OCI-LY3 (cell line): ENCODE measurements at regions not wholly inside any gene's neighbourhood (a gene's known extent, or its start where the extent isn't known, plus 50 kb on each side); places are given as distances from the start of the nearest gene placed in this dataset.

Experiments used
- H2AFZ ChIP-seq: fragments of 200-600, 300-600 bp; shearing (Covaris generic); 2 replicates; pipeline ENCODE4 v1.6.0; 2014; ENCODE audit warnings: antibody characterized with exemption, low read depth, low read length
- H3K27ac ChIP-seq: fragments of 200-600, 300-600 bp; sonication (generic); 2 replicates; pipeline ENCODE4 v1.5.1; 2014; ENCODE audit warnings: mild to moderate bottlenecking, low read length, moderate library complexity, mixed read lengths
- H3K27me3 ChIP-seq: fragments of 200-600, 300-600 bp; sonication (generic); 2 replicates; pipeline ENCODE4 v1.6.1; 2014; ENCODE audit warnings: low read depth, low read length, mixed read lengths
- H3K36me3 ChIP-seq: fragments of 200-600, 300-600 bp; sonication (generic); replicated peaks from 2 replicates; pipeline ENCODE3; 2014; ENCODE audit warnings: low read depth, low read length, mixed read lengths
- H3K4me1 ChIP-seq: fragments of 300-600, 200-600 bp; sonication (generic); 2 replicates; pipeline ENCODE4 v1.6.1; 2014; ENCODE audit warnings: low read length, mixed read lengths
- H3K4me2 ChIP-seq: fragments of 200-600, 300-600 bp; sonication (generic); 2 replicates; pipeline ENCODE4 v1.6.1; 2014; ENCODE audit warnings: low read length, mixed read lengths
- H3K4me3 ChIP-seq: fragments of 300-600, 200-600 bp; sonication (generic); 2 replicates; pipeline ENCODE4 v1.5.1; 2014; ENCODE audit warnings: antibody characterized with exemption, mild to moderate bottlenecking, low read length, moderate library complexity
- H3K79me2 ChIP-seq: fragments of 300-600, 200-600 bp; shearing (Covaris generic); 2 replicates; pipeline ENCODE4 v1.6.1; 2014; ENCODE audit warnings: mild to moderate bottlenecking, low read length, mixed read lengths
- H3K9ac ChIP-seq: fragments of 300-600, 200-600 bp; shearing (Covaris generic); 2 replicates; pipeline ENCODE4 v1.6.0; 2014; ENCODE audit warnings: mild to moderate bottlenecking, low read length, moderate library complexity
- H3K9me3 ChIP-seq: fragments of 200-600, 300-600 bp; shearing (Covaris generic); 2 replicates; pipeline ENCODE4 v1.6.1; 2014; ENCODE audit warnings: low read length, mixed read lengths; ENCODE audit not compliant: insufficient read depth
- H4K20me1 ChIP-seq: fragments of 200-600, 300-600 bp; sonication (generic); 2 replicates; pipeline ENCODE4 v1.6.1; 2016; ENCODE audit warnings: low read length, mixed read lengths; ENCODE audit not compliant: insufficient read depth
- CTCF ChIP-seq: fragments of 200-600, 300-600 bp; sonication (generic); IDR thresholded peaks from 2 replicates; pipeline ENCODE4 v1.5.1; 2014; ENCODE audit warnings: antibody characterized with exemption, low read length, low read depth
- EZH2phosphoT487 ChIP-seq: fragments of 200-600 bp; shearing (Covaris generic); IDR thresholded peaks from 2 replicates; pipeline ENCODE4 v1.6.1; 2018; ENCODE audit warnings: antibody characterized with exemption, mixed run types, low read depth

DNA sequence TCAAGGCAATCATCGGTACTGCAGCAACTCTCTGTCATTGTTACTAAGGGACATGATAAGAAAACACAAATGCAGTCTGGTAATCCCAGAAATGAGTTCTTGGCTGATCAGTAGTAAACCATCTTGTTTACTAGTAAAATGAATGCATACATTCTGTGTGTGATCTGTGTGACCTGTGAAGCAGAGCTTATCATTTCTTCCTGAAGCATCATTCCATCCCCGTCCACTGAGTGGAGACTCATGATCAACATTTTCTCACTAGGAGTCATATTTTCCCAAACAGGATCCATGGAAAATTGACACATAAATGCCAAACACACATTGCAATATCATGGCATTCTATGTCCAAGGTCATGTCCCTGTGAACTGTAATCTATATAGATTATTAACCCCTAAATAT, 226.1 kb downstream of the ANKRD50 start:
- Histone ChIP-seq H3K27ac (no peak overlapping the region), H3K4me2 (no peak overlapping the region), H3K36me3 (no peaks in the 10 kb centered on the region), H3K4me3 (no peak overlapping the region), H3K79me2 (no peaks in the 10 kb centered on the region), H3K9ac (no peak overlapping the region), H3K9me3 (no peaks in the 10 kb centered on the region), H3K4me1 (peaks cover 9% of the 10 kb centered on the region), H3K27me3 (no peaks in the 10 kb centered on the region), H2AFZ (no peak overlapping the region), H4K20me1 (no peaks in the 10 kb centered on the region)
- TF ChIP-seq EZH2phosphoT487: no peak
- no peak for TF ChIP-seq CTCF

- no peaks in the 10 kb centered on the region for H4K20me1 ChIP-seq
- H3K27ac ChIP-seq: no peak overlapping the region
- H3K9ac ChIP-seq: no peak overlapping the region
- no peak overlapping the region for H3K4me3 ChIP-seq
- no peaks in the 10 kb centered on the region for H3K9me3 ChIP-seq
- no peaks in the 10 kb centered on the region for H3K27me3 ChIP-seq
- H3K79me2 ChIP-seq: no peaks in the 10 kb centered on the region
- no peak overlapping the region for H3K4me2 ChIP-seq
- no peaks in the 10 kb centered on the region for H3K36me3 ChIP-seq
- H3K4me1 ChIP-seq: peaks cover 9% of the 10 kb centered on the region
- TF ChIP-seq EZH2phosphoT487: no peak
- no peak for TF ChIP-seq CTCF
- H2AFZ ChIP-seq: no peak overlapping the region
Observed at GRCh38 chr4:124487651-124488050, 224.9 kb downstream of the ANKRD50 start.

- H3K79me2 ChIP-seq: no peaks in the 10 kb centered on the region
- H2AFZ ChIP-seq: no peak overlapping the region
- no peak overlapping the region for H3K4me3 ChIP-seq
- no peak overlapping the region for H3K27ac ChIP-seq
- H3K36me3 ChIP-seq: no peaks in the 10 kb centered on the region
- no peaks in the 10 kb centered on the region for H3K9me3 ChIP-seq
- no peaks in the 10 kb centered on the region for H3K4me1 ChIP-seq
- H3K4me2 ChIP-seq: no peak overlapping the region
- H3K9ac ChIP-seq: no peak overlapping the region
- TF ChIP-seq EZH2phosphoT487 (no peak), CTCF (no peak)
- H4K20me1 ChIP-seq: no peaks in the 10 kb centered on the region
- no peaks in the 10 kb centered on the region for H3K27me3 ChIP-seq
Observed at GRCh38 chr4:124491361-124492145, 221.0 kb downstream of the ANKRD50 start.

DNA sequence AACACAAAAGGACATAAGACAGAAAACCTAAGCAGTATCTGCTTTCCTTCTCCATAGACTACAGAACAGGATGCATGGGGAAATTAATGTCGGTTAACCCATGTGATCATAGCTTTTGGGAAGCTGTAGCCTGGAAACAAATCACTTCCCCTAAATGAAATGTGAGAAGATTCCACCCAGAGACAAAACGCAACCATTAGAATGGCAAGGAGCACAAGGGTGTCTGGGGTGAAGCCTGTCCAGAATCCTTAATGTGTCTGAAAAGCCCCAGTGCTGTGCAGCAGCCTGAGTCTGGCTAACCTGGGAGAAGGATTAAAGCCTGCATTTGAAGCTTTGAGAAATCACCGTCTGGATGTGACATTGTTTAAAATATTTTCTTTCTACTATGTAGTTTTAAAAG, 213.3 kb downstream of the ANKRD50 start:
- Histone ChIP-seq H3K4me1 (no peaks in the 10 kb centered on the region), H3K9me3 (no peaks in the 10 kb centered on the region), H3K36me3 (no peaks in the 10 kb centered on the region), H3K27me3 (no peaks in the 10 kb centered on the region), H3K9ac (no peak overlapping the region), H3K4me2 (no peak overlapping the region), H2AFZ (no peak overlapping the region), H3K4me3 (no peak overlapping the region), H3K79me2 (no peaks in the 10 kb centered on the region), H4K20me1 (no peaks in the 10 kb centered on the region), H3K27ac (no peak overlapping the region)
- TF ChIP-seq CTCF: no peak
- no peak for TF ChIP-seq EZH2phosphoT487
